ENCODE measurements at regions not wholly inside any gene's neighbourhood (a gene's known extent, or its start where the extent isn't known, plus 50 kb on each side); places are given as distances from the start of the nearest gene placed in this dataset.
"Not testable (repeated sequence)": the region's sequence is repeated elsewhere in the genome, so short reads cannot be mapped to it uniquely, and the experiment has no call there.

DNA sequence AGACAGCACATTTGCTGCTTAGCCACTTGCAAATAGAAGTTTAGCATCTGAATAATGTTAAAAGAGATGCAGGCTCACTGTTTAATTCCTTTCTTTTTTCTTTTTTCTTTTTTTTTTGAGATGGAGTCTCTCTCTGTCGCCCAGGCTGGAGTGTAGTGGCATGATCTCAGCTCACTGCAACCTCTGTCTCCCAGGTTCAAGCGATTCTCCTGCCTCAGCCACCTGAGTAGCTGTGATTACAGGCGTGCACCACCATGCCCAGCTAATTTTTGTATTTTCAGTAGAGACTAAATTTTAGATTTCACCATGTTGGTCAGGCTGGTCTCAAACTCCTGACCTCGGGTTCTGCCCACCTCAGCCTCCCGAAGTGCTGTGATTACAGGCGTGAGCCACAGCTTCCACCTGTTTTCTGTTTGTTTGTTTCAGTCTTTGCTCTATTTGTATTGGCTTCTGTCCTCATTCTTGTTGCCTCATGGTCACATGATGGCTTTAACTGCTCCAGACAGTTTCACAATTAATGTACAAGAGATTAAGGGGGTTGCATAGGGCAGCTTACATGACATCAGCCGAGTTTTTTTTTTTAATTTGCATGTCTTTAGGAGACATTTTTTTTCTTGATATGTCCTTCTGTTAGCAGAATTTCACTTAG lies 153.1 kb upstream of the PCDH9 start:
- not testable (repeated sequence) for TF ChIP-seq ZNF274 (IDR thresholded peaks at IDR 0.05; ENCODE audit: low read depth, low read length); YY1 (IDR thresholded peaks at IDR 0.05; ENCODE audit: insufficient read depth, insufficient read length)
